ENCODE measurements at regions not wholly inside any gene's neighbourhood (a gene's known extent, or its start where the extent isn't known, plus 50 kb on each side); places are given as distances from the start of the nearest gene placed in this dataset.

- Histone ChIP-seq H3K36me3 (ENCODE audit: control insufficient read depth, insufficient read depth, low read length) (no peaks in the 10 kb centered on the region), H3K4me1 (replicated peaks in 1 of 2; ENCODE audit: control insufficient read depth in 2 of 2, insufficient read depth in 2 of 2, low read length in 2 of 2) (no peaks in the 10 kb centered on the region), H3K9me3 (replicated peaks; ENCODE audit: control insufficient read depth, insufficient read depth, low read depth, low read length) (no peaks in the 10 kb centered on the region), H3K9ac (ENCODE audit: insufficient read depth in 1 of 2, low read depth in 2 of 2, low read length in 2 of 2) (no peak overlapping the region), H3K27ac (ENCODE audit: extremely low read depth, low read depth, low read length) (no peak overlapping the region), H2AFZ (ENCODE audit: low read depth, low read length) (no peak overlapping the region), H3K4me2 (ENCODE audit: insufficient read depth, low read length) (no peak overlapping the region), H3K79me2 (ENCODE audit: control insufficient read depth, insufficient read depth, low read length) (no peaks in the 10 kb centered on the region), H4K20me1 (replicated peaks; ENCODE audit: control insufficient read depth, insufficient read depth, low read length) (no peaks in the 10 kb centered on the region; the same call in 1 of the 2 replicates), H3K9me1 (ENCODE audit: control insufficient read depth, insufficient read depth, low read length) (no peaks in the 10 kb centered on the region), H3K4me3 (no peak overlapping the region), H3K27me3 (ENCODE audit: control insufficient read depth in 2 of 2, insufficient read depth in 2 of 2, low read length in 2 of 2) (peaks cover 12 to 44% of the 10 kb centered on the region in 2 experiments; a peak in 3 of 5 replicates)
- in situ Hi-C loops (cut with MboI) (no loop called here), intact Hi-C loops (cut with micrococcal nuclease) (no loop called here)
- DNase-seq (ENCODE audit: extremely low read depth in 1 of 4, low spot score in 3 of 4) (no peak), ATAC-seq (no peak), FAIRE-seq (no peak)
- TF ChIP-seq ZKSCAN1 (IDR thresholded peaks at IDR 0.05; ENCODE audit: low read depth, low read length) = no peak
- no peak for TF ChIP-seq SOX6 (IDR thresholded peaks at IDR 0.05)
- no peak for TF ChIP-seq RFX7 (CRISPR knock-in tag; IDR thresholded peaks at IDR 0.05)
- TF ChIP-seq NFE2L1 (tag; IDR thresholded peaks at IDR 0.05; ENCODE audit: borderline replicate concordance, low read depth) = no peak
- no peak for TF ChIP-seq SP2 (IDR thresholded peaks at IDR 0.05; ENCODE audit: extremely low read depth, low read depth, low read length, poor library complexity, severe bottlenecking)
- TF ChIP-seq ZNF354B (CRISPR knock-in tag; IDR thresholded peaks at IDR 0.05) = no peak
- no peak for TF ChIP-seq ZNF24 (IDR thresholded peaks at IDR 0.05)
- TF ChIP-seq POLR2G (IDR thresholded peaks at IDR 0.05; ENCODE audit: low read depth, low read length) = no peak
- no peak for TF ChIP-seq MXI1 (IDR thresholded peaks at IDR 0.05; ENCODE audit: low read depth, low read length)
- no peak for TF ChIP-seq ZNF444 (CRISPR knock-in tag; IDR thresholded peaks at IDR 0.05)
- no peak for TF ChIP-seq ZBTB9 (CRISPR knock-in tag; IDR thresholded peaks at IDR 0.05)
- TF ChIP-seq PRDM10 (IDR thresholded peaks at IDR 0.05; ENCODE audit: partially characterized antibody) = no peak
- TF ChIP-seq RBM15 (IDR thresholded peaks at IDR 0.05; ENCODE audit: insufficient read depth, low read length) = no peak
- no peak for TF ChIP-seq ZNF695 (CRISPR knock-in tag; IDR thresholded peaks at IDR 0.05)
- POLR2A ChIA-PET = no interaction called here
- CTCF ChIA-PET (ENCODE audit: low intra/inter-chr PET ratio) = no interaction called here
- WGBS (ENCODE audit: insufficient coverage, low coverage, missing lambda C conversion rate) = 0% methylated on average over 9 of the region's 11 CpGs
- no TSS peak for BruUV-seq (replicated peaks)
These were observed 198.9 kb upstream of the SFSWAP start for GRCh38 chr12:131511803-131512561.
